ENCODE measurements at regions not wholly inside any gene's neighbourhood (a gene's known extent, or its start where the extent isn't known, plus 50 kb on each side); places are given as distances from the start of the nearest gene placed in this dataset.

DNA sequence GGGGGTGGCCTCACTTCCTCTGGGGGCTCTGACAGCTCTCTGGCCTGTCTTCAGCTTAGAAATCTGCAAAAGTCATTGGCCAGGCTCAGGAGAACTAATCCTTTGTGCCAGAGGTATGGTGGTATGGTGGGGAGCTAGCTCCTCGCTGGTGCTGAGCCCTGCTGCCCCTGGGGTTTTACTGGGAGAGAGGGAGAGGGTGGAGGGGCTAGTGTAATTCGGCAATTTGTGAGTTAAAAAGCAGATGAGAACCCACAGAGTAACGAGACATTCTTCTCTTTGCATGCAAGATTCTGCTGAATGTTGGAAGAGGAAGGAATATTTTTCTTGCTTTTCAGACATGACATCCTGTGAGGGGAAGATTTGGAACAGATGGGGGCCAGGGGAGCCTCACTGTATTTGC, 65.5 kb upstream of the SPRY4 start:
- DNase-seq (ENCODE audit: extremely low read depth, low read depth): no peak
- no peak overlapping the region for H3K4me3 ChIP-seq (replicated peaks; ENCODE audit: low read depth, low read length)
- TF ChIP-seq, protein P1, sequence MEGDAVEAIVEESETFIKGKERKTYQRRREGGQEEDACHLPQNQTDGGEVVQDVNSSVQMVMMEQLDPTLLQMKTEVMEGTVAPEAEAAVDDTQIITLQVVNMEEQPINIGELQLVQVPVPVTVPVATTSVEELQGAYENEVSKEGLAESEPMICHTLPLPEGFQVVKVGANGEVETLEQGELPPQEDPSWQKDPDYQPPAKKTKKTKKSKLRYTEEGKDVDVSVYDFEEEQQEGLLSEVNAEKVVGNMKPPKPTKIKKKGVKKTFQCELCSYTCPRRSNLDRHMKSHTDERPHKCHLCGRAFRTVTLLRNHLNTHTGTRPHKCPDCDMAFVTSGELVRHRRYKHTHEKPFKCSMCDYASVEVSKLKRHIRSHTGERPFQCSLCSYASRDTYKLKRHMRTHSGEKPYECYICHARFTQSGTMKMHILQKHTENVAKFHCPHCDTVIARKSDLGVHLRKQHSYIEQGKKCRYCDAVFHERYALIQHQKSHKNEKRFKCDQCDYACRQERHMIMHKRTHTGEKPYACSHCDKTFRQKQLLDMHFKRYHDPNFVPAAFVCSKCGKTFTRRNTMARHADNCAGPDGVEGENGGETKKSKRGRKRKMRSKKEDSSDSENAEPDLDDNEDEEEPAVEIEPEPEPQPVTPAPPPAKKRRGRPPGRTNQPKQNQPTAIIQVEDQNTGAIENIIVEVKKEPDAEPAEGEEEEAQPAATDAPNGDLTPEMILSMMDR (IDR thresholded peaks at IDR 0.05; ENCODE audit: low read depth, low read length, missing control alignments): no peak

DNA sequence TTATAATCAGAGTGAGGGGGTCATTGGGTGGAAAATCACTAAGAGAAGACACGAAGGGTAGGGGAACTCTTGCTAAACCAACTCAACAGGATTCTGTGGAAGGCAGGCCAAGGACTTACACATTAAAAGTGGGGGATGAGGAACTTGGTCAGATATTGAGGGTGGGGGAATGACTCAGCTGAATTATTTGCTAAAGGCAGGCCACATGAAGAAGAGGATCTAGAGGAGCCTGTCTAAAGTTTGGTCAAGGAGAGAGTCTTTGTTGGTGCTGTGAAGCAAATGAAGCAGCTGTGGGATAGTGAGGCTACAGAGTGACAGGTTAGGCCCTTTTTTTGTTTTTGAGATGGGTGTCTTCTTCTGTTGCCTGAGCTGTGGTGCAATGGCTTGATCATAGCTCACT, 63.9 kb upstream of the SPRY4 start:
- DNase-seq (ENCODE audit: extremely low read depth, low read depth): no peak
- TF ChIP-seq, protein P1 (IDR thresholded peaks at IDR 0.05; ENCODE audit: low read depth, low read length, missing control alignments): no peak
- H3K4me3 ChIP-seq (replicated peaks; ENCODE audit: low read depth, low read length): no peak overlapping the region

DNA sequence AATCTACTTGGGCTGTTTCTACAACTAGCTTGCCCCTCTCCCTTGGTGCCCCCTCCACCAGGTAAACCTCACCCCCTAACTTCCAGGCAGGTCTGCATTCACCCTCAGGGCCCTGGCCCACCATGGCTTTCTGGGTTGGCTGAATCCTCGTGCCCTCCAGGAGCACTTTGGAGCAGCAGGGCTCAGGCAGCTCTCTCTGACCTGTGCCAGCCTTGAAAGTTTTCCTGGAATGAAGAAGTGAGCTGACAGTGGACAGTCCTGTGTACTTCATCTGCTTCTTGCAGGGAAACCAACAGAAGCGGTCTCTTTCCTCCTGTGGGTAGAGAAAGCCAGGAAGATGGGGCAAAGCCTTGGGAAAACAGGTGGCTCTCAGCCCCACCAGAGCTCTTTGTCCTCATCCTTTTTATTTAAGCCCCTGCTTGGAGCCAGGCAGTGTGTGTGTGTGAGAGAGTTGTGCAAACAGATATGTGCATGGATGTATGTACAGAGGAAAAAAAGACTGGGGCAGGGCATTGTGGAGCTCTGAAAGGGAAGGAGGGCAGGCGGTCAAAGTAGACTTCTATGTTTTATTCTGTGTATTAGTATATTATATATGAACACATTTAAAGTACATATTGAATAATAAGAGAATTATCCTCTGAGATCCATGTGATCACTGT, 62.3 kb upstream of the SPRY4 start:
- TF ChIP-seq, protein P1 (IDR thresholded peaks at IDR 0.05; ENCODE audit: low read depth, low read length, missing control alignments): no peak
- DNase-seq (ENCODE audit: extremely low read depth, low read depth): no peak
- H3K4me3 ChIP-seq (replicated peaks; ENCODE audit: low read depth, low read length): no peak overlapping the region

DNA sequence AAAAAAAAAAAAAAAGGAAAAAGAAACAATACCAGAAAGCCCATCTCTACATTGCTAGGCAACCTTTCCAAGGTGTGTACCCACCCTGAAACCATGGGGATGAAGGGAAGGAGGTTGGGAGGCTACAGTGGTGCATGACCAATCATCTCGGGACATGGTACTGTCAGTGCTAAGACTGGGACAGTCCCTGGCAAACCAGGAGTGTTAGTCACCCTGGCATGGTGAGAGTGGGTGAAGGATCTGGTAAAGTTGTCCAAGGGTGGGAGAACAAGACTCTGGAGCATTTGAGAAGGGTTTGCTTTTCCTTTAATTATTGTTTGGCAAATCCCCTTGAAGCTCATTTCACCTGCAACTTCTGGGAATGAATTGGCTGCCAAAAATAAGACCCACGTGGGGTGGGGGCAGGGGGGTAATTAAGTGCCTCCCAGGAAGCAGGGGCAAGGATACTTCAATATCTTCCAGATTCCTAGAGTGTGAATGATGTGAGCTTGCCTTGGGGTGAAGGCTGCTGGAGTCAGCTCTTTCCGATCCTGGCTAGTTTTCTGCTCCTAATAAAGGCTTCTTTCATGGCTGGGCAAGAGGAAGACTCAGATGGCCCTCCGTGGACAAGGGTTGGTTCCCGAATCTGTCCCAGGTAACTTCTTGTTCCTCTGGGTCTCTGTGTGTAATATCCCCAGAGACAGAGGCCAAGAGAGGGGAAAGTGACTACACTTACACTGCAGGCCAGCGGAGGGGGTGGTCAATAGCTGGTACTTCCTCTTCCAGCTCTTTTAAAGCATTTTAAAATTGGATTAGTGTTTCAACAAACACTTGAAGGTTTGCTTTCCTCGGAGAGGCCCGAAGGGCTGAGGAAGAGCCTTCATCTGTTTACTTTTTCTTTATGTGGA, 61.6 kb upstream of the SPRY4 start:
- TF ChIP-seq, protein P1 (IDR thresholded peaks at IDR 0.05; ENCODE audit: low read depth, low read length, missing control alignments): no peak
- no peak for DNase-seq (ENCODE audit: extremely low read depth, low read depth)

DNA sequence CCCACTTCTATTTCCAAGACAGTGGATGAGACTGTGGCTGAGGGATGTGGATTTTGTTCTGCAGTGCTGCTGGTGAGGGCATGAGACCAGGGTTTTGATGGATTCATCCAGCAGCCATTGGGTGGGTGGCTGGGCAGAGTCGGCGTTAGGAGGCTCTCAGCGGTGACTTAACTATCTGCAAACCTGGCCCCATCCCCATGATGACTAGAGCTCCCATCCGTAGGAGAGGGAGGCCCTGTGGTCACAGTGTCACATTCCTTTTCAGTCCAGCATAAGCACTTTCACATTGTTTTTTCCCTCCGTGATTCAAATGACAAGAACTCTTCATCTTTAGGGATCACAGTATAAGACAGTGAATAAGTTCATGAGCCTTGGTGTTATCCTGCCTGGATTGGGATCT, 60.4 kb upstream of the SPRY4 start:
- TF ChIP-seq, protein P1 (IDR thresholded peaks at IDR 0.05; ENCODE audit: low read depth, low read length, missing control alignments): no peak
- DNase-seq (ENCODE audit: extremely low read depth, low read depth): no peak
- H3K4me3 ChIP-seq (replicated peaks; ENCODE audit: low read depth, low read length): no peak overlapping the region

More for the DNA sequence above, 61.6 kb upstream of the SPRY4 start:
- H3K4me3 ChIP-seq (replicated peaks; ENCODE audit: low read depth, low read length): no peak overlapping the region

DNA sequence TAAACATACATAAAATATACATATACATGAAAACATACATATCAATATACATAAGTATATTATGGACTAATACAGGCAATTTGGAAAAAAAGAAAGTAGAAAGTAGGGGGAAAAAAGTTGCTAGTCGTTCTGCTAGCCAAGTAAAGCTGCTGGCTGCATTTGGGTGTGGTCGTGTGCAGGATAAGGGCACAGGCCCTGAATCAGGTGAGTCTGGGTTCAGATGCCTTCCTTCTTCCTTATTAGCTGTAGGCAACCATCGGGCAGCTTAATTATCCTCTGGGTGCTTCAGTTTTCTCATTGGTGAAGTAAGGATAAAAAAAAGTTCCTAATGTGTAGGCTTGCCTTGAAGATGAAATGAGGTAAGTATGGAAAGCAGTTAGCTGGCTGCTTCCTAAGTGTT, 59.2 kb upstream of the SPRY4 start:
- no peak for DNase-seq (ENCODE audit: extremely low read depth, low read depth)
- H3K4me3 ChIP-seq (replicated peaks; ENCODE audit: low read depth, low read length): no peak overlapping the region
- TF ChIP-seq, protein P1 (IDR thresholded peaks at IDR 0.05; ENCODE audit: low read depth, low read length, missing control alignments): no peak

All from HFF-Myc (cell line).